HEK293T (cell line): ENCODE measurements at regions not wholly inside any gene's neighbourhood (a gene's known extent, or its start where the extent isn't known, plus 50 kb on each side); places are given as distances from the start of the nearest gene placed in this dataset.

Source experiments
- ARNT ChIP-seq: fragments of 450-650 bp; IDR thresholded peaks from 2 replicates; pipeline ENCODE4 v1.6.1; 2017; ENCODE audit warnings: mild to moderate bottlenecking
- BHLHE40 ChIP-seq: fragments of 450-650 bp; IDR thresholded peaks from 2 replicates; pipeline ENCODE4 v1.6.1; 2016; ENCODE audit warnings: mild to moderate bottlenecking, moderate library complexity, borderline replicate concordance
- ELF4 ChIP-seq: fragments of 450-650 bp; IDR thresholded peaks from 2 replicates; pipeline ENCODE4 v1.6.1; 2017; ENCODE audit warnings: antibody characterized with exemption
- FOXA1 ChIP-seq: fragments of 450-650 bp; IDR thresholded peaks from 2 replicates; pipeline ENCODE4 v1.6.1; 2016; ENCODE audit warnings: mild to moderate bottlenecking
- FOXM1 ChIP-seq: fragments of 450-650 bp; IDR thresholded peaks from 2 replicates; pipeline ENCODE4 v1.6.1; 2017; ENCODE audit warnings: mild to moderate bottlenecking, borderline replicate concordance
- L3MBTL2 ChIP-seq: fragments of 450-650 bp; conservative IDR thresholded peaks from 2 replicates; pipeline ENCODE4 v1.6.1; 2016; ENCODE audit warnings: mild to moderate bottlenecking
- LEF1 ChIP-seq: fragments of 450-650 bp; IDR thresholded peaks from 2 replicates; pipeline ENCODE4 v1.6.1; 2017; ENCODE audit warnings: mild to moderate bottlenecking, borderline replicate concordance
- NFRKB ChIP-seq: fragments of 450-650 bp; IDR thresholded peaks from 2 replicates; pipeline ENCODE4 v1.6.1; 2016; ENCODE audit warnings: mild to moderate bottlenecking, moderate library complexity
- PKNOX1 ChIP-seq: fragments of 450-650 bp; IDR thresholded peaks from 2 replicates; pipeline ENCODE4 v1.6.1; 2016
- SP1 ChIP-seq: fragments of 450-650 bp; IDR thresholded peaks from 2 replicates; pipeline ENCODE4 v1.6.1; 2017
- SUZ12 ChIP-seq: fragments of 450-650 bp; IDR thresholded peaks from 2 replicates; pipeline ENCODE4 v1.6.1; 2016; ENCODE audit warnings: mild to moderate bottlenecking
- TARDBP ChIP-seq: fragments of 450-650 bp; IDR thresholded peaks from 2 replicates; pipeline ENCODE4 v1.6.1; 2016

- TF ChIP-seq ELF4, result no peak
- TF ChIP-seq SUZ12, result no peak
- no peak for TF ChIP-seq TARDBP
- no peak for TF ChIP-seq BHLHE40
- no peak for TF ChIP-seq FOXA1
- TF ChIP-seq FOXM1, result no peak
- TF ChIP-seq SP1, result no peak
- TF ChIP-seq PKNOX1, result no peak
- no peak for TF ChIP-seq LEF1
- no peak for TF ChIP-seq NFRKB
- TF ChIP-seq L3MBTL2, result no peak
- TF ChIP-seq ARNT, result no peak
Measured at GRCh38 chr9:89686621-89687020, 81.8 kb downstream of the GADD45G start.
